ENCODE measurements at regions not wholly inside any gene's neighbourhood (a gene's known extent, or its start where the extent isn't known, plus 50 kb on each side); places are given as distances from the start of the nearest gene placed in this dataset.

DNA sequence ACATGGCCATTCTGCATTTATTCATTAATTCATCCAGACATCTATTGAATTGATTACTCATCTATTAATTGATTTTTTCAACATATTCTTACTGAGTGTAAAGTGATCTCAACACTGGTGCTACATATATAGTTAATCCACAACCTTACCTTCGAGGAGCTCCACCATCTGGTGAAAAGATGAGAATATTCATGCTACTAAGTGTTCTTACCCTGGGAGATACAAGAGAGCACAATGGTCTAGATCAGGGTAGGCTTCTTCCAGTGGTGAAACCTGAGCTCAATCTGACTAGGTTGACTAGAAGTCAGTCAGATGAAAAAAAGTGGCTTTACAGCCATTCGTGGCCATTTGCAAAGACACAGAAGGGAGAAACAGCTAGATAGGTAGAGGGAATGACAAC lies 507.4 kb downstream of the ANKRD7 start:
- ChIA-PET POLR2A (ENCODE audit: low non-redundant PET) (no interaction called here), CTCF (no interaction called here)
- intact Hi-C loops (cut with micrococcal nuclease; ENCODE audit: unreplicated experiment) = no loop called here
- Histone ChIP-seq H3K36me3 (ENCODE audit: insufficient read depth, low read length, poor library complexity, severe bottlenecking) (no peaks in the 10 kb centered on the region), H3K9me3 (ENCODE audit: low read depth, low read length, poor library complexity, severe bottlenecking) (no peaks in the 10 kb centered on the region), H3K4me3 (ENCODE audit: low read depth, low read length, poor library complexity, severe bottlenecking) (no peak overlapping the region), H3K27me3 (replicated peaks; ENCODE audit: insufficient read depth, low read depth, low read length, poor library complexity) (no peaks in the 10 kb centered on the region), H3K27ac (ENCODE audit: low read depth, low read length, poor library complexity, severe bottlenecking) (no peak overlapping the region), H3K4me1 (ENCODE audit: insufficient read depth, low read length, poor library complexity, severe bottlenecking) (no peaks in the 10 kb centered on the region)
- no TSS peak for BruUV-seq (replicated peaks)
- DNase-seq (ENCODE audit: low spot score) = peak; percentile 14
- TF ChIP-seq EZH2 (IDR thresholded peaks at IDR 0.05; ENCODE audit: borderline replicate concordance, low read depth, low read length, poor library complexity, severe bottlenecking) = no peak
- TF ChIP-seq, protein P1, sequence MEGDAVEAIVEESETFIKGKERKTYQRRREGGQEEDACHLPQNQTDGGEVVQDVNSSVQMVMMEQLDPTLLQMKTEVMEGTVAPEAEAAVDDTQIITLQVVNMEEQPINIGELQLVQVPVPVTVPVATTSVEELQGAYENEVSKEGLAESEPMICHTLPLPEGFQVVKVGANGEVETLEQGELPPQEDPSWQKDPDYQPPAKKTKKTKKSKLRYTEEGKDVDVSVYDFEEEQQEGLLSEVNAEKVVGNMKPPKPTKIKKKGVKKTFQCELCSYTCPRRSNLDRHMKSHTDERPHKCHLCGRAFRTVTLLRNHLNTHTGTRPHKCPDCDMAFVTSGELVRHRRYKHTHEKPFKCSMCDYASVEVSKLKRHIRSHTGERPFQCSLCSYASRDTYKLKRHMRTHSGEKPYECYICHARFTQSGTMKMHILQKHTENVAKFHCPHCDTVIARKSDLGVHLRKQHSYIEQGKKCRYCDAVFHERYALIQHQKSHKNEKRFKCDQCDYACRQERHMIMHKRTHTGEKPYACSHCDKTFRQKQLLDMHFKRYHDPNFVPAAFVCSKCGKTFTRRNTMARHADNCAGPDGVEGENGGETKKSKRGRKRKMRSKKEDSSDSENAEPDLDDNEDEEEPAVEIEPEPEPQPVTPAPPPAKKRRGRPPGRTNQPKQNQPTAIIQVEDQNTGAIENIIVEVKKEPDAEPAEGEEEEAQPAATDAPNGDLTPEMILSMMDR (conservative IDR thresholded peaks at IDR 0.05; ENCODE audit: low read depth, low read length) = peak; percentile 28; the same call in 1 of the 2 replicates

- ChIA-PET POLR2A (ENCODE audit: low non-redundant PET) (no interaction called here), CTCF (no interaction called here)
- no peak for DNase-seq (ENCODE audit: low spot score)
- Histone ChIP-seq H3K4me3 (ENCODE audit: low read depth, low read length, poor library complexity, severe bottlenecking) (no peak overlapping the region), H3K27ac (ENCODE audit: low read depth, low read length, poor library complexity, severe bottlenecking) (no peak overlapping the region), H3K36me3 (ENCODE audit: insufficient read depth, low read length, poor library complexity, severe bottlenecking) (no peaks in the 10 kb centered on the region), H3K27me3 (replicated peaks; ENCODE audit: insufficient read depth, low read depth, low read length, poor library complexity) (no peaks in the 10 kb centered on the region), H3K4me1 (ENCODE audit: insufficient read depth, low read length, poor library complexity, severe bottlenecking) (no peaks in the 10 kb centered on the region), H3K9me3 (ENCODE audit: low read depth, low read length, poor library complexity, severe bottlenecking) (no peaks in the 10 kb centered on the region)
- intact Hi-C loops (cut with micrococcal nuclease; ENCODE audit: unreplicated experiment) = no loop called here
- BruUV-seq (replicated peaks) = no TSS peak
- TF ChIP-seq EZH2 (IDR thresholded peaks at IDR 0.05; ENCODE audit: borderline replicate concordance, low read depth, low read length, poor library complexity, severe bottlenecking) = no peak
- TF ChIP-seq, protein P1 (conservative IDR thresholded peaks at IDR 0.05; ENCODE audit: low read depth, low read length) = no peak
Measured at GRCh38 chr7:118734541-118734940, 510.0 kb downstream of the ANKRD7 start.

DNA sequence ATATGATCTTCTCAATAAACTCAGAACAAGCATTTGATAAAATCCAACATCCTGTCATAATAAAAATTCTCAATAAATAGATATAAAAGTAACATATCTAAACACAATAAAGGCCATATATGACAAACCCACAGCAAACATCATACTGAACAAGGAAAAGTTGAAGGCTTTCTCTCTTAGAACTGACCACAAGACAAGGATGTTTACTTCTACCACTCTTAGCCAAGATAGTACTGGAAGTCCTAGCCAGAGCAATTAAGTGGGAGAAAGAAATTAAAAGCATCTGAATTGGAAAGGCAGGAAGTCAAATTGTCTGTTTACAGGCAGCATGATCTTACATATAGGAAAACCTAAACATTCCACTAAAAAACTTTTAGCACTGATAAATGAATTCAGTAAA lies 510.9 kb downstream of the ANKRD7 start:
- H3K9me3 ChIP-seq (ENCODE audit: low read depth, low read length, poor library complexity, severe bottlenecking) = no peaks in the 10 kb centered on the region
- DNase-seq (ENCODE audit: low spot score) = no peak
- BruUV-seq (replicated peaks) = no TSS peak
- no peaks in the 10 kb centered on the region for H3K4me1 ChIP-seq (ENCODE audit: insufficient read depth, low read length, poor library complexity, severe bottlenecking)
- ChIA-PET CTCF (no interaction called here), POLR2A (ENCODE audit: low non-redundant PET) (no interaction called here)
- no peaks in the 10 kb centered on the region for H3K27me3 ChIP-seq (replicated peaks; ENCODE audit: insufficient read depth, low read depth, low read length, poor library complexity)
- no peak overlapping the region for H3K4me3 ChIP-seq (ENCODE audit: low read depth, low read length, poor library complexity, severe bottlenecking)
- TF ChIP-seq, protein P1 (conservative IDR thresholded peaks at IDR 0.05; ENCODE audit: low read depth, low read length) = no peak
- no peak for TF ChIP-seq EZH2 (IDR thresholded peaks at IDR 0.05; ENCODE audit: borderline replicate concordance, low read depth, low read length, poor library complexity, severe bottlenecking)
- no peak overlapping the region for H3K27ac ChIP-seq (ENCODE audit: low read depth, low read length, poor library complexity, severe bottlenecking)
- H3K36me3 ChIP-seq (ENCODE audit: insufficient read depth, low read length, poor library complexity, severe bottlenecking) = no peaks in the 10 kb centered on the region
- intact Hi-C loops (cut with micrococcal nuclease; ENCODE audit: unreplicated experiment) = no loop called here

All from A673 (cell line).